MM.1S (cell line): ENCODE measurements at regions not wholly inside any gene's neighbourhood (a gene's known extent, or its start where the extent isn't known, plus 50 kb on each side); places are given as distances from the start of the nearest gene placed in this dataset.

Source experiments
- CTCF ChIP-seq: fragments of 300-600 bp; sonication (generic); IDR thresholded peaks from 2 replicates; pipeline ENCODE4 v1.5.1; 2016; ENCODE audit warnings: antibody characterized with exemption, low read length, mixed read lengths
- EZH2 ChIP-seq: fragments of 300-600 bp; sonication (generic); optimal IDR thresholded peaks from 2 replicates; pipeline ENCODE3; 2017; ENCODE audit warnings: low read depth, mild to moderate bottlenecking, antibody characterized with exemption, low read length, mixed read lengths
- EZH2phosphoT487 ChIP-seq: fragments of 300-600 bp; sonication (generic); IDR thresholded peaks from 2 replicates; pipeline ENCODE4 v1.6.1; 2018; ENCODE audit warnings: antibody characterized with exemption, low read length

- TF ChIP-seq EZH2 (no peak), CTCF (no peak), EZH2phosphoT487 (no peak)
Observed at GRCh38 chr20:39302312-39302711, 340.2 kb downstream of the DHX35 start.
